Dermis blood vessel endothelial cell (primary cell): ENCODE measurements at regions not wholly inside any gene's neighbourhood (a gene's known extent, or its start where the extent isn't known, plus 50 kb on each side); places are given as distances from the start of the nearest gene placed in this dataset.
"Not testable (repeated sequence)": the region's sequence is repeated elsewhere in the genome, so short reads cannot be mapped to it uniquely, and the experiment has no call there.

ENCODE experiments used
- DNase-seq: peaks from one replicate; pipeline ENCODE4 v3.0.0; 2010

- DNase-seq: no peak
These were observed 63.8 kb upstream of the WNT7B start for GRCh38 chr22:46040471-46041465.

DNA sequence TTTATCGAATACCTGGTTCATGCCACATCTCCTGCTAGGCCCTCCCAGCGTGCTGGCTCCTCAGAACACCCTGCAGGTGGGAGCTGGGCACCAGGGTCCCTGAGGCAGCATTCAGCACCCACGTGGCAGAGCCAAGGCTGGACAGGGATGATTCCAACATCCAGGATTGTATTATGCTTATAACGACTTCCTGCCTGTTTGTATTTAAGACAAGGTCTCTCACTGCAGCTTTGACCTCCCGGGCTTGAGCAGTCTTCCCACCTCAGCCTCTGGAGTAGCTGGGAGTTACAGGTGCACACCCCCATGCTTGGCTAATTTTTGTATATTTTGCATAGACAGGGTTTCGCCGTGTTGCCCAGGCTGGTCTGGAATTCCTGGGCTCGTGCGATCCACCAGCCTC lies 64.7 kb upstream of the WNT7B start:
- no peak for DNase-seq

- no peak for DNase-seq
These were observed 65.8 kb upstream of the WNT7B start for GRCh38 chr22:46042786-46043185.

GRCh38 chr22:46043339-46043738 lies 66.4 kb upstream of the WNT7B start:
- no peak for DNase-seq

GRCh38 chr22:46043816-46044620 lies 67.1 kb upstream of the WNT7B start:
- DNase-seq: peak; percentile 38

DNA sequence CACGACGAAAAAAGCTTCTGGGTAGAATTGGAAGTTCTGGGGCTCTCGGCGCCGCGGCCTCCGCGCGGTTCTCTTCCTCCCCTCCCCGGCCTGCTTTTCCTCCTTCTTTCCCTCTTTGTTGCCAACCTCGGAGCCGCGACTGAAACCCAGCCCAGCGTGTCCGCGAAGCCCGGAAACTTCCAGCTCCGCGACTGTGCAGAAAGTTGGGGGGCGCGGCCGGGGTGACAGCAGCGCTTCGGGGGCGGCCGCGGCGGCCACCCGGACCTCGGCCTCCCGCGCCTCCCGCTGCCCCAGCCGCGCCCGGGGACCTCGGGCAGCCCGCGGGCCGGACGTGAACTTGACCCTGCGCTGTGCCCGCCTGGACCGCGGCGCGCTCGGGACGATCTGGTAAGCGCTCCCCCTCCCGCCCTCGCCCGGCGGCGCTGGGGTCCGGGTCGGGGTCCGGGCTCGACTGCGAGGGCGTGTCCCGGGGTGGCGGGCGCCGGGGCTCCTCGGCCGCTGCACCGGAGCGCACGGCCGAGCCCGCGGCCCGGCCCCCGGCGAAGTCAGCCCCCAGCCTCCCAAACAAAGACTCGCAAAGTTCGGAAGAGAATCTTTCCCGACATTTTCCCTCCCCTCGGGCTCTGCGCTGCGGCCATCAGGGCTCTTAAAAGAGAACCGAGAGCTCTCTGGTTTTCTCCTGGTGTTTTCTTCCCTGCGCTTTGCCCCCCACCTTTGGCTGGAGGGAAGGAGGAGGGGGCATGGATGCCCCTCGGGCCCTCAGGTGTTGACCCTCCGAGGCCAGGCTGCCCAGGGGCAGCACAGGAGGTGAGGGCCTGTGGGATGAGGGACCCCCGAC lies 67.9 kb upstream of the WNT7B start:
- peak; percentile 52 for DNase-seq

GRCh38 chr22:46045459-46046298 lies 68.7 kb upstream of the WNT7B start:
- DNase-seq: no peak

- no peak for DNase-seq
These were observed 69.3 kb upstream of the WNT7B start for GRCh38 chr22:46046299-46046685.

- no peak for DNase-seq
These were observed 70.3 kb upstream of the WNT7B start for GRCh38 chr22:46047226-46047625.

DNA sequence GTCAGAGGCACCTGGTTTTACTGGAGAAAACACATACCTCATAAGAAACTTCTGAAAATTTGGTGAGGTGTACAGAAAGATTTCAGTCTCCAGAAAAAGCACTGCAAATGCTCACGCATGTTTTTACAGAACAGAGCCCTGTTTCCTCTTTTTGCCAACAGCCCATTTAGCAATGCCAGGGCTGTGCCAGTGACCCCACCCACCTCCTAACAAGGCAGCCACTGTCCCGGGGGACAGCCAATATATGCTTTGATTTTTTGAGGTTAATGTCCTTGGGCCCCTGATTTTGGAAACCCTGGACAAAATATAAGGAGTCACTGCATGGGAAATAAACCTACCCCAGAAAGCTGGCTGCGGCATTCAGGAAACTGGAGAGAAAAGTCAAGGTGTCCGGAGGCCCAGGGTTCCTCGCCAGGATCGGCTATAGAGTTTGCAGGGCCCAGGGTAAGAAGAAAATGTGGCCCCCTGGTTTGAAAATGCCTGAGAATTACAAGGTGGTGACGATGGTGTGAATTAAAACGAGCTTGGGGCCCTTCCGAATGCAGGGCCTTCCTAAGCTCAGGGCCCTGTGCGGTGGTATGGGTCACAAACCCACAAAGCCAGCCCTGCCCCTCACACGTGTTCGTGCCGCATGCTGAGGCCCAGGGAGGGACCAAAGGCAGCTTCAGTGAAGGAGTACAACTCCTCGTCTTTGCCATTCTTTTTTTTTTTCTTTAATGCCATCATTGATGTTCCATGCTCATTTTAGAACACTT lies 71.1 kb upstream of the WNT7B start:
- no peak for DNase-seq

DNA sequence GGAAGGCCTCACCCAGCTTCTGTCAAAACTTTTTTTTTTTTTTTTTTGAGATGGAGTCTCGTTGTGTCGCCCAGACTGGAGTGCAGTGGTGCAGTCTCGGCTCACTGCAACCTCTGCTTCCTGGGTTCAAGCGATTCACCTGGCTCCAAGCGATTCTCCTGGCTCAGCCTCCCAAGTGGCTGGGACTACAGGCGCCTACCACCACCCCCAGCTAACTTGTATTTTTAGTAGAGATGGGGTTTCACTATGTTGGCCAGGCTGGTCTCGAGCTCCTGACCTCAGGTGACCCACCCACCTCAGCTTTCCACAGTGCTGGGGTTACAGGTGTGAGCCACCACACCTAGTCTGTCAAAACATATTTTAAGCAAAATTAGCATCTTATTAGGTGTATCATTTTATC lies 71.7 kb upstream of the WNT7B start:
- DNase-seq: not testable (repeated sequence)

DNA sequence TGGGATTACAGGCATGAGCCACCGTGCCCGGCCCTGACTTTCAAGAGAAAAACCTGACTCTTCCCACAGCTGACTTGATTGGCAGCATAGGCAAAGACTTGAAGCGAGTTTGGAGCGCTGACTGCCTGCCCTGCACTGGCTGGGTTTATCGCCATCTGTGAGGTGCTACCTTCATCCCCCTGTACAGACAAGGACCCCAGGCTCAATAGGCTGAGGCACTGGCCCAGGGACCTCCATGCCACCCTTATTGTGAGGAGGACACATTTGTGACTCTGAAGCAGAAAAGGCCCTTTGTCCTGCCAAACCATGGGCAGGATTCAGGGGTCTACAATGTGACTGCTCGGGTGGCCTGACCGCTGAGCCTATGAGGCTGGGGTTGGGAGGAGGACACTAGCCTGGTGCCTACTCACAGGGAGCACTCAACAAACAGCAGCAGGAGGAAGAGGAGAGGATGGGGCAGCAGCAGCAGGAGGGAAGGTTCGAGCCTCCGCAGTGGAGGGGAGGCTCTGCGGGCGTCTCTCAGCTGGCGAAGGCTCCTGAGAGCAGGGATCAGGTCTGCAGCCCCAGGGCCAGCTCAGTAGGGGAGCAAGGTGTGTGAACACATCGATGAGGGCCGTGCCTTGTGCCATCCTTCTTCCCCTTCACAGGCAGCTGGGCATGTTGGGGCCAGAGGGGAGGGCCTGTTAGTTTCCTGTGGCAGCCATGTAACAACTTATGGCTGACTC lies 72.9 kb upstream of the WNT7B start:
- no peak for DNase-seq

GRCh38 chr22:46050451-46050845 lies 73.5 kb upstream of the WNT7B start:
- DNase-seq: no peak

DNA sequence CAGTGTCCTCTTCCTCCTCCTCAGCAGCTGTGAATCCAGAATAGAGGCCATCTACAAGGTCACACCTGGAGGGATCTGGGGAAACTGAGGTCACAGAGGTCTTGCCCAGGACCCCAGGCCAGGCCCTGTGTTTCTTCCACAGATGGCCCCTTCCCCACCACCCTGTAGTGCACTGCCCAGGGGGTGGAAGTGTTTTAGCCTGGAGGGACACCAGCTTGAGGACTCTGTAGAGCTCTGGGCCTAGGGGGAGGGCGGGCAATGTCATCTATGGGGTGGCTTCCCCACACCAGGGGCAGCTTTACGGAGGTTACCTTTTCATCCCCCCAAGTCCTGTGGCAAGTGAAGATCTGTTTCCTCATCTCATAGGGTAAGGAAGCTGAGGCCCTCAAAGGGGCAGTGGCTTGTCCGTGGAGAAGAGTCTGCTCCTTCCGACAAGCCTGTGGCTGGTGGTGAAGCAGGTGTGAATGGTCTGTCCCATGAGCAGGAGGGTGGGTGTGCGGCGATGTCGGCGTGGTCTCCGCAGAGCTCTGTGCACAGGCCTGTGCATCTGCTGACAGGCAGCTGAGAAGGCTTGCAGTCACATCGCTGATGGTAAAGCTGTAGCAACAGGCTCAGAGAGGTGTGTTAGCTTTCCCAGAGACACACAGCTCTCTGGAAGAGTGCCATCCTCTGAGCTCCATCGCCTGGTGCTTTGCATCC lies 74.1 kb upstream of the WNT7B start:
- no peak for DNase-seq

- DNase-seq: no peak
These were observed 74.7 kb upstream of the WNT7B start for GRCh38 chr22:46051646-46052045.

GRCh38 chr22:46052331-46052771 lies 75.4 kb upstream of the WNT7B start:
- no peak for DNase-seq

- peak; percentile 45 for DNase-seq
These were observed 76.0 kb upstream of the WNT7B start for GRCh38 chr22:46052801-46053562.

- DNase-seq: peak; percentile 81
These were observed 76.7 kb upstream of the WNT7B start for GRCh38 chr22:46053563-46054090.
